ENCODE measurements at regions not wholly inside any gene's neighbourhood (a gene's known extent, or its start where the extent isn't known, plus 50 kb on each side); places are given as distances from the start of the nearest gene placed in this dataset.

DNA sequence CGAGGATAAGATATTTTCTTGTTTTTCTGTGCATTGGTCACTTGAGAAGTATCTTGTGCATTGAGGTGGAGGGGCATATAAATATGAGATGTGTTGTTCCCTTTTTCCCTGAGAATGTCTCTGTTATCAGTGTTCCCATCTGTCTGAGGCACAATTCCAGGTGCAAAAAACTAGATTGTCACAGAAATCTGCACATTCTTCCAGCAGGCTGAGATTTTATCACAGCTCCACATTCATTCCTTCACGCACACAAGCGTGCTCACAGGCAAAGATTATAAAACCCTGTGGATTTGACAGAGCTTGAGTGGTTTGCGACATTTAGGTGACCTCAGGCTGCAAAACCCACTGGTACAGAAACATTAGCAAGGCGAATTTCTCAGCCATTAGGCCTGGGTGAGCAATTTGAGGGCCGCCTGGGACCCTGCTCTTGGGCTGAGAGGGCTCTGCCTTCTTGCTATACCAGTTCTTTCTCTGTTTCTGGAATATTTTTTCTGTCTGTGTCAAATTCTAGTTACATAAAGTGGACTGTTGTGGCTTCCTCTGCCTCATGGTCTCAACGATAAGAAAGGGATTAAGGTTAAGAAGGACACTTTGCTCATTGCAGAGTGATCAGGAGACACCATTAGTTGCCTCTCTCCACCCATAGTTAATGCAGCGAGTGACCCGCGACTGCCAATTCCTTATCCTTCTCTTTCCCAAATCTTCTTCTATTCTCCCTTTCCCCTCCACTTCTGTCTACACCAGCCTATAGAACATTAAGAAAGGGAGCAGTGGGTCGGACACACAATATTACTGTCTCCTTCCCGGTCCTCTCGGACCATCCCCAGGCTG is 86.7 kb upstream of the C1QTNF7 start:
- no peak for DNase-seq

DNA sequence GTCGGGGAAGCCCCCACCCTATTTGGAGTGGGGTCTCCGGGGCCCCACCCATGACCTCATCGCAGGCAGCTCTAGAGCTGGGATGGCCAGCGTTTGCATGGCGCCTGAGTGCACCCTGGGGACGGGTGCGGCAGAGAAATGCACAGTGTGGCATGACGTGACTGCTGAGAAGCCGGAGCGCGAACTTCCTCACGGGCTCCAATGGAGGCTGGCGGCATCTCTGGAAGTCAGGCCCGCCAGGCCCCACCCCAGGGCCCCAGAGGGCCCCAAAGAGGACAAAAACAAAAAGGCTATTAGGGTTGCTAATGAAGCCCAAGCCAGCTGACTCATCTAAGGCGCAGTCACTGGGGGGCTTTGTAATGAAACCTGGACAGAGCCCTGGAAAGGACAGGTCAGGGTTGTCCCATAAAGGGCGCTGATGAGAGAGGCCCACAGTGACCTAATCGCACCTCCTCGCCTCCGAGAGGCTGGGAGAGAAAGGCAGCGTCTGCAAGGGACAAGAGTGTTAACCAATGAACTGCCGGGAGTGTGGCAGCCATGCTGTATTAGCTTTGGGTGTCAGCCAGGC is 86.0 kb upstream of the C1QTNF7 start:
- DNase-seq, result no peak

GRCh38 chr4:15343000-15343399 is 84.8 kb upstream of the C1QTNF7 start:
- no peak for DNase-seq

- no peak for DNase-seq
Observed at GRCh38 chr4:15343581-15343980, 84.3 kb upstream of the C1QTNF7 start.

GRCh38 chr4:15344041-15344440 is 83.8 kb upstream of the C1QTNF7 start:
- no peak for DNase-seq

DNA sequence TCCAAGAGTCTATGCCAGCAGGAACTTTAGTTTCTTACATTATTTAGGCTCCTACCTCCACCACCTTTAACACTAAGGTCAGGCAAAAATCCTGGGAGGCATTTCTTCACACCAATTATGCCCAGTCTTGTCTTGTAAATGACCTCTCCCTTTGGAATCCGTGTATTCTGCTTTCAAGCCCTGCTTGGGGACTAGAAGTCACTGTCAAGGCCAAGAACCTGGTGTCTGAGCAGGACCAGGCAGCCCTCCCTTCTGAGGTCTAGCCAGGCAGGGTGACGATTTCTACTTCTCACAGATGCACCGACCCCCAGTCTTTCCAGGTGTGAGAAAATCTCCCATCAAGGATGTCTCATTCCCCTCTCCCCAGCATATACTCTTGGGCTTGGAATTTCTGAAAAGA is 82.7 kb upstream of the C1QTNF7 start:
- DNase-seq, result no peak

DNA sequence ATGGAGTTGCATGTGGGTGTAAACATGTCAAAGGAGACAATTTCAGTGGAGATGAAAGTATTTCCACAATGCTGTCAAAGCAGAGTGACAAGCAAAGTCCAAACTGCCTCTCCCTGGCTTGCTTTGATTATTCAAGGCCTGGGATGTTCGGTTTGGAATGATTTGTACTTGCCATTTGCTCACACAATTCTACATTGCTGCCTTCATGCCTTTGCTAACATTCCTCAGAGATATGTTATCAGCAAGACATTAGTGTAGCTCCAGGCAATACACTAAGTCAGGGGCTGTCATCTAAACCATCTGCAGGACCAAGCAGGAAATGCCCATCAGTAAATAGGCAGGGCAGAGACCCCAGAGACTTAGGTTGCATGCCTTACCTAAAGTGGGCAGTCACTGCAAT is 79.6 kb upstream of the C1QTNF7 start:
- no peak for DNase-seq

DNA sequence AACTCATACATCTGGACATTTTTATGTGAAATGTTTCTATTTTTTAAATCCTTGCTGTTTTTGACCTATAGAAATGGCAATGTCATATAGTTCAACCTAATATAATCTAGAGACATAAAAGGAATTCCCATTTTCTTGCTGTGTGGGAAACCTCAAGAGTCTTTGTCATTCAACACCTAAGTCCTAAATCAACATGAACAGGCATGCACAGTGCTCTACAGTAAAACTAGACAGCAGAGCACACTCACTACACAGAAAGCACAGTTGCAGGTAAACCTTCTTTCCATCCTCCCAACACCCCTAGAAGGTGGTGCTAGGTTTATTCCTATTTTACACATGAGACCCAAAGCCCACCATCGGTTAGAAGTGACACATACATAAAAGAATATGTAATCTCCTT is 79.1 kb upstream of the C1QTNF7 start:
- DNase-seq, result no peak

- DNase-seq, result no peak
Observed at GRCh38 chr4:15349531-15349935, 78.3 kb upstream of the C1QTNF7 start.

GRCh38 chr4:15349965-15350364 is 77.9 kb upstream of the C1QTNF7 start:
- no peak for DNase-seq

DNA sequence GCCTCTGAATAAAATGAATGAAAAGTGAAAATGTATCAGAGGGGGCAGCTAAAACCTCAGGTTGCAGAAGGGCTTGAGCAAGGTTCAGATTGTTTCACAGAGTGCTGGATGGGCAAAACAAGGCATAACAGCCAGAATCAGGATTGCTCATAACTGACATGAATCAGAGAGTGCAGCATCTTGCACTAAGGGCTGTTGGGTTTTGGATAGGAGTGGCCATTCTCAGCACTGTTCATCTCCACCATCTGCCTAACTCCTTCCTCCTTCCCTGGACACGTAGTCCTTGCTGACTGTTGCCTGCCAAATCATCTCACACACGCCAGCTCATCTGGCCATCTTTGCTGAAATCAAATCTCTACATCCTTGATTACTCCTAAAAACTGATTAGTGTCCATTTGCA is 75.3 kb upstream of the C1QTNF7 start:
- DNase-seq, result no peak

DNA sequence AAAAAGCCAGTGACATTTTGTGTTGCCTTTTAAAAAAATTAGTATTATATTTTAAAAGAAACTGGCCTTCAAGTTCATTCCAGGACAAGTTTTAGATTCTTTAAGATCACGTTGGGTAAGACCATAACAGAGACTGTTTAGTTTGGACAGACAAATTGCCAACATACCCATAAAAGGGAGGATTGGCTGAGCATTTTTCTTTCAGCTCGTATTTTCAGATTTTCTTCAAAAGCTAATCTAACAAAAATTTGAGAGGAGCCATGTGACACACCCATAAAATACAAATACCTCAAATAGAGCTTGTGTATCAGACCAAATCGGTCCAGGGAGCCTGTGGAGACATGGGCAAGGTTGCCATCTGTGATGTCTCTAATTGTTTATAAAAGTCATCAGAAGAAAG is 74.6 kb upstream of the C1QTNF7 start:
- no peak for DNase-seq

GRCh38 chr4:15354371-15355297 is 73.2 kb upstream of the C1QTNF7 start:
- no peak for DNase-seq

- no peak for DNase-seq
Observed at GRCh38 chr4:15361529-15361928, 66.3 kb upstream of the C1QTNF7 start.

GRCh38 chr4:15362541-15362940 is 65.3 kb upstream of the C1QTNF7 start:
- DNase-seq, result no peak

DNA sequence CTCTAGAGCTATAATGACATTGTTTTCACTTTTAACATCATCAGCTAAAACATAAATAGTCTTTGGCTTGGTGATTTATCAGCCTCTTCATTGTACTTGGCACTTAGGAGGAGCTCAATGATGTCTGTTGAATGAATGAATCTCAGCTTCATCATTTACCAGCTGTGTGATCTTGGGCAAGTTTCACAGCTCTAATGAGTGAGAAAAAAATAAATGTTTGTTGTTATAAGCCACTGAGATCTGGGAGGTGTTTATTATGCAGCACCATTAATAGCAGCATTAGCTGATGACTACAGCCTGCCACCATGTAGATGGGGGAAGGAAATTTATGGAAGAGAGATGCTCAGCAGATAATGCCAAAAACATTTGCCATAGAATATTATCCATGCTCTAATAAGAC is 63.6 kb upstream of the C1QTNF7 start:
- no peak for DNase-seq

DNA sequence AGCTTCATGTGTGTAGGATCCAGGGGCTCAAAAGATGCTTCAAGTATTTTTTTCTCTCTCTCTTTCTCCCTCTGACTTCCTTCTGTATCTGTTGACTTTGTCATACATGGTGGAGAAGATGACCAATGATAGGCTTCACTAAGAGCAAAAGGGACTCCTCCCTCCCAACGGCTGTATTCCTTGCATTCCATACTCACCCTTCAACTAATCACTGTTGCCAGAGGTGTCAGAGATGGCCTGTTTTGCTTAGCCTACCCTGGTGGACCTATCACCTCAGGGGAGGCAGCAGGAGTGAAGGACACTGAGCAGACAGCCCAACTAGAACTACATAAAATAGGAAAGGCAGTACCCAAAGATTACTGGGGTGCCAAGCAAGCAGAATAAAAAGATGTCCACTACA is 62.2 kb upstream of the C1QTNF7 start:
- no peak for DNase-seq

DNA sequence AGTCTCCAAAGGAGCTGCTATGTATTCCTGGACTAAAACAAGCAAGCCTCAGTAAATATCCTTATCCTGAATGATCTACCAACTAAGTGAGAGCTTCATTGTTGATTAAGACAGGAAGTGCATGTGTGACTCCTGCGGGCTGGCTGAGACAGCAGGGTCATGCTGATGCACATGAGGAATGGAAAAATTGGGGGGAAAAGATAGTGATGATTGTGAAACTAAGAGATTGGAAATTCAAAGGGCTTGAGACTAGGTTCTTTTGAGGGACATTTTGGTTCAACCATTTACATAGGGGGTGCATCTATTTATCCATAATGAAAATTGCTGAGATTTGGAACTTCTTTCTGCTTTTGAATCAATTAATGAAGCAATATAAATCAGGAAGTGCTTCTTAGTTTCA is 61.1 kb upstream of the C1QTNF7 start:
- no peak for DNase-seq

- DNase-seq, result no peak
Observed at GRCh38 chr4:15368856-15369255, 59.0 kb upstream of the C1QTNF7 start.

DNA sequence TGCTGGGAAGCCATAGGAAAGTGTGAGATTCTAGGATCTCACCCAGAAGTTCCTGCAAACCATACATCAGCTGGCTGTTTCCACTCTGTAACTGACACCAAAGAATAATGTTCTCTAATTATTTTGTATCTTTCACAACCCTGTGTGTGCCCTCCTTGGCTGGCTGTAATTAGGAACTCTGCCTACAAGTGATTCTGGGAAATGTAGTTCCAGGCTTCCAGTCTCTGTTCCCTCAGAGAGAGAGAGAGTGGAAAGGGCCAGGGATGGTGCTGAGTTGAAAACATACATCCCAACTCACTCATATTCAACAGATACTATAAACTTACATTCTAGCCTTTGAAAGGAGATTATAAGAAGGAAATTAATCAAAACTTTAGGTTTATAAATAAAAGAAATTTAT is 57.5 kb upstream of the C1QTNF7 start:
- DNase-seq, result no peak

- DNase-seq, result no peak
Observed at GRCh38 chr4:15373363-15373762, 54.5 kb upstream of the C1QTNF7 start.

- no peak for DNase-seq
Observed at GRCh38 chr4:15374656-15375055, 53.2 kb upstream of the C1QTNF7 start.

DNA sequence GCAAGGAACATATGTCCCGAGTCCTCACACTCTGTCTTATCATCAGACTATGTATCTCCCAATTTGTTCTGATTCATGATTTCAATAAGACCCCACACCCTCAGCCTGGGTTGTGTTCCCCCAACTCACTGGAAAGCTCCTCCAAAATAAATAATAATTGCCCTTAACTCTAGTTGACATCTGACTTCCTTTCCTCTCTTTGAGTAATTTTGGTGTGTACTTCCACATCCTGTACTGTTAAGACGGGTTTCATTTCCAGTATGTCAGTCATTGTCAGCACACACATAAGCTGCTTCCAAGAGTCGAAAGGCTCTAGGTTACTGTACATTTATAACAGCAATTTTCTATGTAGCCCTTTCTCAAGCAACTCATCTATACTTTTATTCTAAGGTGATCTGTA is 52.2 kb upstream of the C1QTNF7 start:
- DNase-seq, result no peak

DNA sequence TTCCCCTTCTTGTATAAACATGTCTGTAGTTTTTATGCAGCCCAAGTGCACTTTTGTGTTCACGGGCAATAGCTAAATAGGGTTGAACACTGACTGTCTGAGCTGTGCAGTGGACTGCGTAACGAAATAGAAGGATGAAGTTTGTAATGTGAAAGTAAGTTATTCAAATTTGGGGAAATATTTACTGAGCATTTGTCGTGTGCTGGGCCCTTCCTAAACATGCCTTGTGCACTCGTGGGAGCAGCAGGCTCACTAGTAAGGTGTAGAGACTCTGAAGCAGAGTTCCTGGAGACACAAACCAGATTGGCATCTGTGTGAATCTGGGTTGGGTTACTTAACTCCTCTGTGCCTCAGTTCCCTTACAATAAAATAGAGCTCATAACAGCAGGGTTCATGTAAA is 51.7 kb upstream of the C1QTNF7 start:
- no peak for DNase-seq
